Lung (tissue), 11 donors: ENCODE measurements at regions not wholly inside any gene's neighbourhood (a gene's known extent, or its start where the extent isn't known, plus 50 kb on each side); places are given as distances from the start of the nearest gene placed in this dataset.

ENCODE experiments used
- ATAC-seq: fragments of 200-7000 bp; cut with Tn5 transposase; one replicate; pipeline ENCODE4 v1.9.1; 2020; ENCODE audit warnings: moderate number of reproducible peaks; ENCODE audit not compliant: insufficient read depth, low FRiP score
- DNase-seq, 3 donors: peaks; one replicate each; pipeline ENCODE4 v3.0.0-alpha.2; 2013 to 2017
- H3K27ac ChIP-seq, 2 donors: one replicate each; pipeline ENCODE4 v1.5.1; 2013; ENCODE audit warnings: mild to moderate bottlenecking in 2 of 2, moderate library complexity in 2 of 2, control low read depth in 1 of 2, inconsistent platforms in 1 of 2, low read depth in 1 of 2, low read length in 1 of 2
- H3K27me3 ChIP-seq, 3 donors: one replicate each; pipeline ENCODE4 v1.5.1; 2013; ENCODE audit warnings: low read length in 2 of 3; ENCODE audit not compliant: control insufficient read depth in 3 of 3, insufficient read depth in 3 of 3
- H3K36me3 ChIP-seq, 4 donors: one replicate each; pipeline ENCODE4 v1.5.1; 2013; ENCODE audit warnings: low read length in 4 of 4, mild to moderate bottlenecking in 1 of 4, moderate library complexity in 1 of 4; ENCODE audit not compliant: control insufficient read depth in 4 of 4, insufficient read depth in 4 of 4
- H3K4me1 ChIP-seq, 5 donors: one replicate each; pipeline ENCODE4 v1.5.1; 2013; ENCODE audit warnings: low read length in 5 of 5, mild to moderate bottlenecking in 2 of 5, moderate library complexity in 1 of 5; ENCODE audit not compliant: control insufficient read depth in 5 of 5, insufficient read depth in 5 of 5
- H3K4me3 ChIP-seq: one replicate; pipeline ENCODE4 v1.5.1; 2013; ENCODE audit warnings: mild to moderate bottlenecking, control low read depth, moderate library complexity
- H3K9ac ChIP-seq, 2 donors: one replicate each; pipeline ENCODE4 v1.5.1; 2013; ENCODE audit warnings: low read length in 2 of 2, control low read depth in 1 of 2; ENCODE audit not compliant: insufficient read depth in 1 of 2
- H3K9me3 ChIP-seq, 4 donors: one replicate each; pipeline ENCODE4 v1.5.1; 2013; ENCODE audit warnings: low read length in 3 of 4, mild to moderate bottlenecking in 1 of 4, moderate library complexity in 1 of 4; ENCODE audit not compliant: control insufficient read depth in 4 of 4, insufficient read depth in 3 of 4
- WGBS, 2 donors: extraction: QIAGEN DNeasy Blood & Tissue Kit; methylation state at CpG; one replicate each; pipeline ENCODE4 v1.1.7; 2013; 5-methylcytosine and 5-hydroxymethylcytosine counted together
- TF ChIP-seq, protein P1 (sequence below): IDR thresholded peaks from 2 replicates; pipeline ENCODE4 v1.5.1; 2012; ENCODE audit warnings: mild to moderate bottlenecking; ENCODE audit errors: control extremely low read depth, extremely low read depth
- donor health status: control.
- donor health status: control.
- donor health status: Bipolar disorder and iron deficiency.
- donor health status: healthy.
- donor health status: DM: yes; HTN: yes; CAD: no.

DNA sequence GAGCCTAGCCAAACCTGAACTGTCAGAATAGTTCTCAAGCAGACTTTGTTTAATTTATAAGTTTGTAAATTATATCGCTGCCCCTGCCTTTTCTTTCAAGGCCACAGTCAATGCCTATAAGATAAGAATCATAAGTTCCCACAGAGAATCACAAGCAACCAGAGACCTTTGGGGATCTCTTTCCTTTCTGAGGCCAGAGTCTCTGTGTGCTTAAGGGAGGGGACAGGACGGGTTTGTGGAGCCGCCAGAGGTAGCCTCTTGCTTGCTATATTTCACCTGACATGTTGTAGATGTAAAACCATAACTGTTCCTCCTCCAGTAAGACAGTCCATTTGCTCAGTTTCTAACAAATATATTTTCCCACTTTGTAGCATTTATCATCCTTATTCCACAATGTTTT is 458.8 kb downstream of the RFC3 start:
- H3K27me3 ChIP-seq = no peaks in the 10 kb centered on the region
- no peaks in the 10 kb centered on the region for H3K36me3 ChIP-seq
- no peak for ATAC-seq
- H3K9ac ChIP-seq = no peak overlapping the region
- 90 to 93% methylated on average over 3 of the region's 3 CpGs for WGBS, 2 donors
- TF ChIP-seq, protein P1, sequence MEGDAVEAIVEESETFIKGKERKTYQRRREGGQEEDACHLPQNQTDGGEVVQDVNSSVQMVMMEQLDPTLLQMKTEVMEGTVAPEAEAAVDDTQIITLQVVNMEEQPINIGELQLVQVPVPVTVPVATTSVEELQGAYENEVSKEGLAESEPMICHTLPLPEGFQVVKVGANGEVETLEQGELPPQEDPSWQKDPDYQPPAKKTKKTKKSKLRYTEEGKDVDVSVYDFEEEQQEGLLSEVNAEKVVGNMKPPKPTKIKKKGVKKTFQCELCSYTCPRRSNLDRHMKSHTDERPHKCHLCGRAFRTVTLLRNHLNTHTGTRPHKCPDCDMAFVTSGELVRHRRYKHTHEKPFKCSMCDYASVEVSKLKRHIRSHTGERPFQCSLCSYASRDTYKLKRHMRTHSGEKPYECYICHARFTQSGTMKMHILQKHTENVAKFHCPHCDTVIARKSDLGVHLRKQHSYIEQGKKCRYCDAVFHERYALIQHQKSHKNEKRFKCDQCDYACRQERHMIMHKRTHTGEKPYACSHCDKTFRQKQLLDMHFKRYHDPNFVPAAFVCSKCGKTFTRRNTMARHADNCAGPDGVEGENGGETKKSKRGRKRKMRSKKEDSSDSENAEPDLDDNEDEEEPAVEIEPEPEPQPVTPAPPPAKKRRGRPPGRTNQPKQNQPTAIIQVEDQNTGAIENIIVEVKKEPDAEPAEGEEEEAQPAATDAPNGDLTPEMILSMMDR = no peak
- H3K4me1 ChIP-seq = no peaks in the 10 kb centered on the region
- no peak overlapping the region for H3K27ac ChIP-seq
- H3K9me3 ChIP-seq = no peaks in the 10 kb centered on the region
- DNase-seq = no peak
- no peak overlapping the region for H3K4me3 ChIP-seq

DNA sequence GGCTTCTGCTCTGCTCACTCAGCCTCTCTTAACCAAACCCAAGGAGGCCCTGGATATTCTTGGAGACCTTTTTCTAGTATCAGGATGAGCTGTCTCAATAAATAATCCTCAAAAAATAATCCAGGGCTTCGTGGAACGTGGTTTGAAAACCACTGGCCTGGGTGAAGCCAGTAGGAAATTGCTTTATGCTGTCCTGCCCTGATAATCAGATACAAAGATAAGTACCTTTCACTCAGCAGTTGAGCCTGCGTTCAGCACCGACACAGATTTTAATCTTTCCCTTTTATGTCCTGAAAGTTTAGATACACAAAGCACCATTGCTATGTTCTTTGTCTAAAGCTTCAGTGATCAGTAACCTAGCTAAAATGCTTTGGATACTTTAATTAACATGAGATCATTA is 460.0 kb downstream of the RFC3 start:
- ATAC-seq = no peak
- no peak for DNase-seq
- Histone ChIP-seq H3K4me1 (no peaks in the 10 kb centered on the region), H3K9ac (no peak overlapping the region), H3K27me3 (no peaks in the 10 kb centered on the region), H3K27ac (no peak overlapping the region), H3K36me3 (no peaks in the 10 kb centered on the region), H3K9me3 (no peaks in the 10 kb centered on the region), H3K4me3 (no peak overlapping the region)
- WGBS, 2 donors = 13 to 28% methylated on average over 4 of the region's 4 CpGs
- TF ChIP-seq, protein P1 = no peak

DNA sequence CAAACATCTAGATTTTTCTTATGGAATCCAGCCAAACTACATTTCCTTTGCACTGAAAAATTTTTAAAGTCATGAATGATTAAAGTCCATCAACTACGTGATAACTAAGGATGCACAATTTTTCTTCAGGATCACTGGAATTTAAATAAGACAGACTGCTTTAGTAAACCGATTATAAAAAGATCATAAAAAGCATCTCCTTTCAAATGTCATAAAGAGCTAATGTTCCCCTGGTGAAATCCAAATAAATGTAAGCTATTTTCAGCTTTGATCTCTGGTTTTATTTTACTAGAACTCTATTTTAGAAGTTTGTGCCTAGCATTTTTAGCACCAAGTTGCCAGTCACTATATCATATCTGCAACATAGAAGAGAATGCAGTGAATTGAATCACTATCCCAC is 460.8 kb downstream of the RFC3 start:
- WGBS, 2 donors = 72 to 78% methylated on average over 2 of the region's 2 CpGs
- no peaks in the 10 kb centered on the region for H3K27me3 ChIP-seq

DNA sequence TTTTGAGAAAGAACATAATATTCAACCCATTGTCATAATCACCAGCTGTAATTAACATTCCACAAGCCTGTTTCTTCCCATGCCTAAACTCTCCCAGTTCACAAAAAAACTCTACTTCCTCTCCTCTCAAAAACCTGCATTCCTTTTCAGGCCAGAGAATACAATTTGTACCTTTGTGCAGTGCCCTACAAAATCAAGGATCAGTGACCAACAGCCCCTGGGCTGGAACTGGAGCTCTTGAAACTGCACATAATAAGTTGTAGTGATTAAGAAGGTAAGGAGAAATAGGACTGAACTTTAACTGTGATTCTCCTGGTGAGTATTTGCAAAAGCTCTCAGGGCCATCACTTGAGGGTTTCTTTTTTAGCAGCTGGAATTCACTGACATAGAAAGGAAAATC is 472.7 kb downstream of the RFC3 start:
- DNase-seq = no peak
- no peak overlapping the region for H3K27ac ChIP-seq
- no peaks in the 10 kb centered on the region for H3K36me3 ChIP-seq

More for the DNA sequence above, 460.8 kb downstream of the RFC3 start:
- H3K4me1 ChIP-seq = no peaks in the 10 kb centered on the region
- H3K36me3 ChIP-seq = no peaks in the 10 kb centered on the region
- TF ChIP-seq, protein P1 = no peak
- peaks cover 0 to 7% (median 0%) of the 10 kb centered on the region in 4 donors for H3K9me3 ChIP-seq
- no peak overlapping the region for H3K4me3 ChIP-seq
- no peak overlapping the region for H3K9ac ChIP-seq
- ATAC-seq (no peak), DNase-seq (no peak)
- H3K27ac ChIP-seq = no peak overlapping the region

More for the DNA sequence above, 472.7 kb downstream of the RFC3 start:
- TF ChIP-seq, protein P1 = no peak
- Histone ChIP-seq H3K4me1 (no peaks in the 10 kb centered on the region), H3K9me3 (no peaks in the 10 kb centered on the region), H3K27me3 (no peaks in the 10 kb centered on the region), H3K9ac (no peak overlapping the region), H3K4me3 (no peak overlapping the region)
- no peak for ATAC-seq
